A673 (cell line): ENCODE measurements at regions not wholly inside any gene's neighbourhood (a gene's known extent, or its start where the extent isn't known, plus 50 kb on each side); places are given as distances from the start of the nearest gene placed in this dataset.

ENCODE experiments used
- BruUV-seq: library from RNA; stranded (reverse); fragments of 400-500 nt; replicated peaks from 2 replicates; lab custom pipeline; 2021; lab: Mats Ljungman, UMichigan
- CTCF ChIA-PET: fragments of 300-600 bp; sonication (Branson Sonifier 250); formaldehyde crosslinking; loops from one replicate; lab custom pipeline; 2022; ENCODE audit warnings: antibody characterized with exemption; lab: Charles Lee
- POLR2A ChIA-PET: fragments of 300-600 bp; sonication (Branson Sonifier 250); formaldehyde crosslinking; loops from one replicate; lab custom pipeline; 2022; ENCODE audit warnings: antibody characterized with exemption; ENCODE audit not compliant: low non-redundant PET; lab: Charles Lee
- DNase-seq: peaks from one replicate; pipeline ENCODE4 v3.0.0-alpha.2; 2015; ENCODE audit warnings: low spot score
- H3K27ac ChIP-seq: fragments of 200-600 bp; sonication (generic); 2 replicates; pipeline ENCODE4 v1.5.1; 2016; ENCODE audit warnings: mixed run types, low read depth, mild to moderate bottlenecking, mixed read lengths, antibody characterized with exemption, low read length; ENCODE audit not compliant: poor library complexity, severe bottlenecking
- H3K27me3 ChIP-seq: fragments of 200-600 bp; sonication (generic); replicated peaks from 2 replicates; pipeline ENCODE4 v1.6.1; 2017; ENCODE audit warnings: mixed run types, low read depth, mild to moderate bottlenecking, mixed read lengths, antibody characterized with exemption, low read length; ENCODE audit not compliant: insufficient read depth, poor library complexity
- H3K36me3 ChIP-seq: fragments of 200-600 bp; sonication (generic); 2 replicates; pipeline ENCODE4 v1.6.1; 2016; ENCODE audit warnings: mixed run types, mild to moderate bottlenecking, mixed read lengths, antibody characterized with exemption, low read length; ENCODE audit not compliant: insufficient read depth, poor library complexity, severe bottlenecking
- H3K4me1 ChIP-seq: fragments of 200-600 bp; sonication (generic); 2 replicates; pipeline ENCODE4 v1.6.1; 2017; ENCODE audit warnings: mixed run types, mild to moderate bottlenecking, mixed read lengths, antibody characterized with exemption, low read length; ENCODE audit not compliant: insufficient read depth, poor library complexity, severe bottlenecking
- H3K4me3 ChIP-seq: fragments of 200-600 bp; sonication (generic); 2 replicates; pipeline ENCODE4 v1.5.1; 2016; ENCODE audit warnings: low read depth, mixed run types, mild to moderate bottlenecking, mixed read lengths, low read length; ENCODE audit not compliant: poor library complexity, severe bottlenecking
- H3K9me3 ChIP-seq: fragments of 200-600 bp; sonication (generic); 2 replicates; pipeline ENCODE4 v1.6.1; 2016; ENCODE audit warnings: mixed run types, low read depth, mild to moderate bottlenecking, mixed read lengths, antibody characterized with exemption, low read length; ENCODE audit not compliant: poor library complexity, severe bottlenecking
- CTCF ChIP-seq: fragments of 300-800, 200-600 bp; sonication (generic); conservative IDR thresholded peaks from 2 replicates; pipeline ENCODE4 v1.5.1; 2017; ENCODE audit warnings: low read depth, mild to moderate bottlenecking, antibody characterized with exemption, low read length, moderate library complexity, mixed read lengths
- EZH2 ChIP-seq: fragments of 200-600 bp; sonication (generic); IDR thresholded peaks from 2 replicates; pipeline ENCODE4 v1.6.1; 2017; ENCODE audit warnings: borderline replicate concordance, low read depth, mild to moderate bottlenecking, mixed read lengths, antibody characterized with exemption, low read length; ENCODE audit not compliant: poor library complexity, severe bottlenecking
- intact Hi-C: fragments of 100-400 bp; cut with micrococcal nuclease; formaldehyde crosslinking; loops from one replicate; pipeline ENCODE4 v1.10.0; 2022; ENCODE audit not compliant: unreplicated experiment

GRCh38 chr13:18992791-18993190 lies 188.8 kb downstream of the TUBA3C start:
- TF ChIP-seq EZH2: no peak
- no peak for TF ChIP-seq CTCF
- ChIA-PET CTCF (no interaction called here), POLR2A (no interaction called here)
- Histone ChIP-seq H3K27me3 (no peaks in the 10 kb centered on the region), H3K27ac (no peak overlapping the region), H3K4me1 (no peaks in the 10 kb centered on the region), H3K4me3 (no peak overlapping the region), H3K9me3 (peaks cover 15% of the 10 kb centered on the region), H3K36me3 (no peaks in the 10 kb centered on the region)
- intact Hi-C loops: loop anchor here (10.0 kb wide), 1 partner anchor 48 kb away; no protein-coding TSS in a partner anchor
- no TSS peak for BruUV-seq
- DNase-seq: no peak

- Histone ChIP-seq H3K36me3 (no peaks in the 10 kb centered on the region), H3K9me3 (peaks cover 15% of the 10 kb centered on the region), H3K4me1 (no peaks in the 10 kb centered on the region), H3K27ac (no peak overlapping the region), H3K4me3 (no peak overlapping the region), H3K27me3 (no peaks in the 10 kb centered on the region)
- intact Hi-C loops: loop anchor here (10.0 kb wide), 1 partner anchor 46 kb away; no protein-coding TSS in a partner anchor
- TF ChIP-seq CTCF (no peak), EZH2 (no peak)
- ChIA-PET CTCF (no interaction called here), POLR2A (no interaction called here)
- no TSS peak for BruUV-seq
- DNase-seq: no peak
Measured at GRCh38 chr13:18991060-18991459, 190.6 kb downstream of the TUBA3C start.

DNA sequence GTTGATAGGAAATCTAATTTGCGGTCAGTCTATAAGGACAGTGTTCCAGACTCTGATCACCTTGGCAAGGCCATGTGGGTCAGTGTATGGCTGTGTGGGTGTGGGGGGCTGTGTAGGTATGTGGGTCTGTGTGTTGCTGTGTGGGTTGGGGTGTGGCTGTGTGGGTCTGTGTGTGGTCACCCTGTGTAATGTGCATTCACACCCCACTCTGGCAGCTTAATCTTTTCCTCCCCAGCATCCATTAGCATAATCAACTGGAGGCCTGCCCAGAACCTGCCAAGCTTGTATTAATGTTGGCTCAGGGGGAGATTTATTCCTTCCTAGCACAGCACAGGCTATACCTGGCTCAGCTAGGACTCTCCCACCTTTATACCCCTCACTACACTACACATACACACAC lies 203.2 kb downstream of the TUBA3C start:
- H3K27ac ChIP-seq: peak overlapping the region; percentile 51
- ChIA-PET POLR2A (no interaction called here), CTCF (no interaction called here)
- no peaks in the 10 kb centered on the region for H3K27me3 ChIP-seq
- no TSS peak for BruUV-seq
- DNase-seq: peak; percentile 84
- intact Hi-C loops: no loop called here
- H3K4me3 ChIP-seq: no peak overlapping the region
- peaks cover 30% of the 10 kb centered on the region for H3K4me1 ChIP-seq
- no peak for TF ChIP-seq CTCF
- TF ChIP-seq EZH2: no peak
- no peaks in the 10 kb centered on the region for H3K9me3 ChIP-seq
- no peaks in the 10 kb centered on the region for H3K36me3 ChIP-seq
